Sigmoid colon (tissue), 4 donors: ENCODE measurements at regions not wholly inside any gene's neighbourhood (a gene's known extent, or its start where the extent isn't known, plus 50 kb on each side); places are given as distances from the start of the nearest gene placed in this dataset.

Experiments used
- POLR2A ChIP-seq, 2 donors: fragments of 450-650 bp; IDR thresholded peaks; one replicate each; pipeline ENCODE4 v1.6.1; 2016; ENCODE audit warnings: antibody characterized with exemption in 2 of 2, mild to moderate bottlenecking in 2 of 2, moderate library complexity in 2 of 2
- POLR2AphosphoS5 ChIP-seq, 4 donors: sonication (generic); formaldehyde crosslinking; IDR thresholded peaks; one replicate each; pipeline ENCODE4 v1.6.1; 2017; ENCODE audit warnings: antibody characterized with exemption in 4 of 4
- TF ChIP-seq, protein P1 (sequence below), 4 experiments: fragments of 450-650 bp in 3 of 4; fragments of 200-600 bp in 1 of 4; IDR thresholded peaks; one replicate each; pipeline ENCODE4 v1.5.1; 2016 to 2019; ENCODE audit warnings: antibody characterized with exemption in 4 of 4, mild to moderate bottlenecking in 3 of 4, moderate library complexity in 2 of 4

GRCh38 chr15:54884312-54884711 is 312.4 kb downstream of the RSL24D1 start:
- TF ChIP-seq, protein P1, sequence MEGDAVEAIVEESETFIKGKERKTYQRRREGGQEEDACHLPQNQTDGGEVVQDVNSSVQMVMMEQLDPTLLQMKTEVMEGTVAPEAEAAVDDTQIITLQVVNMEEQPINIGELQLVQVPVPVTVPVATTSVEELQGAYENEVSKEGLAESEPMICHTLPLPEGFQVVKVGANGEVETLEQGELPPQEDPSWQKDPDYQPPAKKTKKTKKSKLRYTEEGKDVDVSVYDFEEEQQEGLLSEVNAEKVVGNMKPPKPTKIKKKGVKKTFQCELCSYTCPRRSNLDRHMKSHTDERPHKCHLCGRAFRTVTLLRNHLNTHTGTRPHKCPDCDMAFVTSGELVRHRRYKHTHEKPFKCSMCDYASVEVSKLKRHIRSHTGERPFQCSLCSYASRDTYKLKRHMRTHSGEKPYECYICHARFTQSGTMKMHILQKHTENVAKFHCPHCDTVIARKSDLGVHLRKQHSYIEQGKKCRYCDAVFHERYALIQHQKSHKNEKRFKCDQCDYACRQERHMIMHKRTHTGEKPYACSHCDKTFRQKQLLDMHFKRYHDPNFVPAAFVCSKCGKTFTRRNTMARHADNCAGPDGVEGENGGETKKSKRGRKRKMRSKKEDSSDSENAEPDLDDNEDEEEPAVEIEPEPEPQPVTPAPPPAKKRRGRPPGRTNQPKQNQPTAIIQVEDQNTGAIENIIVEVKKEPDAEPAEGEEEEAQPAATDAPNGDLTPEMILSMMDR (IDR thresholded peaks at IDR 0.05) = no peak
- TF ChIP-seq POLR2AphosphoS5 (IDR thresholded peaks at IDR 0.05) (no peak), POLR2A (IDR thresholded peaks at IDR 0.05) (no peak)
